Activated CD4-positive, alpha-beta T cell treated with anti-CD3 and anti-CD28 coated beads for 4 hours (primary cell): ENCODE measurements at regions not wholly inside any gene's neighbourhood (a gene's known extent, or its start where the extent isn't known, plus 50 kb on each side); places are given as distances from the start of the nearest gene placed in this dataset.

Source experiments
- DNase-seq, 2 donors: peaks; one replicate each; pipeline ENCODE4 v3.0.0-alpha.2; 2020

GRCh38 chr12:61357496-61357895, 902.7 kb upstream of the USP15 start:
- no peak for DNase-seq

GRCh38 chr12:61362037-61362436, 898.2 kb upstream of the USP15 start:
- DNase-seq = no peak

GRCh38 chr12:61365001-61365400, 895.2 kb upstream of the USP15 start:
- no peak for DNase-seq

GRCh38 chr12:61367281-61367785, 892.9 kb upstream of the USP15 start:
- DNase-seq = no peak

DNA sequence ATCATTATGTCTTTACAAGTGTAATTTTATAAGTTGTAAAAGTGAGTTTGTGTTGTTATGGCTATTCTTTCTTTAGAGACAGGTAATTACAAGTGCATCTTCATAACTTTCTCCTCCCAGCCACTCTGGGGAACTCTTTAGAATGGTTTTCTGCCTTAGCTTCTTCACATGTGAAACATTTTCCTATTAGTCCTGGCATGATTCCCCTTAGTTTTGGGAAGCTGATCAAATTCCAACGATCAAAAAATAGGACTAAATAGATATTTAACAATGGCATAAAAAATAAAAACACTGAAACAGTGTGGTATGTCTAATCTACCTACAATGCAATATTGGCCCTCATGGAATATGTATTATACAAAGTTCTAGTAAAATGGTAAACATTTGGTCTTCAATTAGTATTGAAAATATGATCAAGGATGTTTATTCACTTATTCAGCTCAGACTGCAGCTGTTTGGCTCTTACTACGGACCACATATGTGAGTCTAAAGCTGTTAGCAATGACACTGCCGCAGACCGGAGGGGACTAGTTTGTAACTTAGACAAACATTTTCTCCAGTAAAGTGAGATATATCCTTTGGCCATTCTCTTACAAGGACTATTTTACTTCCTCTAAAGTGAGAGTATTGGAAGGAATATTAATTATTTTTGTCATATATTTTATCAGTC, 890.8 kb upstream of the USP15 start:
- DNase-seq = no peak

DNA sequence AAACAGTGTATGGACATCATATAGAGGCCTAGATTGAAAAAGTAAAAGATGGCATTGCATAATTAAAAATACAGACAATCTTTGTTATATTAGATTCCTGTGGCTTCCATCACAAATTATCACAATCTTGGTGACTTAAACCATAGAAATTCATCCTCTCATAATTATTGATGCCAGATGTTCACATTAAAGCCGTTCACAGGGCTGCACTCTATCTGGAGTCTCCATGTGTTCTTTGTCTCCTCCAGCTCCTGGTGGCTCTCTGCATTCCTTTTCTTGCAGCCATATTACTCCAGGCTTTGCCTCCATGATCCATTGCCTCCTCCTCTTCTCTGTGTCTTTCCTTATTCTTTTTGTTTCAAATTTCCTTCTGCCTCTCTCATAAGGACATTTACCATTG, 875.7 kb upstream of the USP15 start:
- DNase-seq = no peak

GRCh38 chr12:61385771-61386170, 874.4 kb upstream of the USP15 start:
- DNase-seq = no peak

GRCh38 chr12:61397668-61398067, 862.5 kb upstream of the USP15 start:
- DNase-seq = no peak

DNA sequence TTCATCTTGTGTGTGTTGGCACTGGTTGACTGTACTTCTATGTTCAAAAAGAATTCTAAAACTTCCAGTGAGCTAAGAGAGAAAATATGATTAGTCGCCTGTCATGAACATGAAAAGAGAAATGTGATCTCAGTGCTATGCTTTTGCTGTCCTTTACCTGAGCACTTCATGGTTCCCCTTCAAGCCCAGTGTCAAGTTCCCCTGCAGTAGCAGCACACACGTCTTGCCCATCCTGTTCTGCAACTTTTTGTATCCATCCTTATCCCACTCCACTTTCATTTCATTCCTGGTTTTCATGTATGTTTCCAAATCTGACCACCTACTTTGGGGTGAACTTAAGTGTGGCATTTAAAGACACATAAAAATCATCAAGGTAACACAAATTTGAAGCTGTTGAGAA, 848.0 kb upstream of the USP15 start:
- DNase-seq = no peak

- DNase-seq = no peak
These were observed 845.7 kb upstream of the USP15 start for GRCh38 chr12:61414470-61414869.

DNA sequence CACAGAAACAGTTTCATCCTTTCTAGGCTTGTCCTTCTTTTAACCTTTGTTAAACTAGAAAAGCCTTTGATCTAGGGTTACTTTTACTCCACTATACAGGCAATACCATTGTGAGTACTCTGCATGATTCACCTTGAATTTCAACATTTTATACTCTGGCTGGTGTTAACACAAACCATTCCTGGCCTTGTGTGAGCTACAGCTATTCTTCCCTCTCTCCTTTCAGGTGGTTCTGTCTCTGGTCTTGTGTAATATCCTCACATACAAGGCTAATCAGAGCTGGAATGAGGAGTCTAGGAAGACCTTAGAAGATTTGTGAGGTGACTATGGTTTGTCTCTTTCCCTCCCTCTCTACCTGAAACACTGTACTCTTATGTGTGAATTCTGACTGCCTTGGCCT, 837.4 kb upstream of the USP15 start:
- DNase-seq = no peak

DNA sequence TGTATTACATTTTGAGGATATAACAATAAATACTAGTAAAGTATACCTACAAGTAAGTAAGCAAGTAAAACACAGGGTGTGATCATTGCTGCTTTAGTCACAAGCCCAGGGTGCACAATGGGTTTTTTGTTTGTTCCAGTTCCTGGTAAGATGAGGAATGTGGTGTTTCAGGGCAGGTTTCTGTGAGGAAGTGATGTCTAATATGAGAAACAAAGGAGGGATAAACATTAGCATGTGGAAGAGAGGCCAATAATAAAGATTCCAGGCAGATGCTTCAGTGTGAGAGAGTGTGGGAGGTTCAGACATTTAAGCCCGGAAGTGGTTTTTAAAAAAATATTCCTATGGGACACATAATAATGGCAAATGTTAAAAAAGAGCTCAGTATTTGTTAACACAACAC, 808.1 kb upstream of the USP15 start:
- no peak for DNase-seq

- DNase-seq = no peak
These were observed 772.5 kb upstream of the USP15 start for GRCh38 chr12:61487728-61488127.

DNA sequence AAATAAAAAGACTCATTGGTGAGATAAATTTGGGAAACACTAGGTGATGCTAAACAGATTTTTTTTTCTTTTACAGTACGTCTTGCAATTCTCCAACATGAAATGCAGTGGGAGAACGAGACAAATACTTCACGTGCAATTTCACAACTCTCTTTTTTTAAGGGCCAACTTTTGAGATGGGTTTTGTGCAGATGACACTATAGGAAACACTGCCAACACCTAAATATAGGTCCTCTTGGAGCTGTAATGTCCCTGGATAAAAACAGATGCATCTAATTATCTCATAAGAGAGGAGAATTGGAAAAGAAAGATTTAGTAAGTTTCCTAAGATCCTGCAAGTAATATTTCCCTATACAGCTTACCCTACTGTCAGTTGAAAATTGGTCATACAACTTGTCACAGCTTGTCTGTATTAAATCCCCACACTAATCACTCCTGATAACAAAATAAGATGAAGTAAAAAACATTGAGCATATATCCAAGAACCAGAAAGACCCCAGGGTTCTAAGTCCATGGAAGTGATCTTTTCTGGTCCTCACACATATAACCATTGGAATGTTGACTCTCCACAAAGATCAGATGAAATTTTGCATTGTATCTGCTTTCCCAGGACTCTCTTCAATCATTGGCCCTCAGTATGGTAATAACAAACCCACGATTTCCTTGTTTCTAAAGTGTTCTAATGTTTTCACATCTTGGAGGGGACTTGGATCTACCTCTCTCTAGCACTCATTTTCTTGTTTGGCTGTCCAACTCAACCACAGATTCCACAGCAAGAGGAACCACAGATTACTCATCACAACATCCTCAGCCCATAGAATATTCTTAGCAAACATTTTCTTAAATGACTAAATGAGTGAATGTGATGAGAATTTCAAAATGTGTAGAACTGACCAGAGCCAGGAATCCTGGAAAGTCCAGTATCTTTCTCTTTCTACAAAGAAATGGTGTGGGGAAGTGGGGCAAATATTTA, 769.4 kb upstream of the USP15 start:
- DNase-seq = no peak

DNA sequence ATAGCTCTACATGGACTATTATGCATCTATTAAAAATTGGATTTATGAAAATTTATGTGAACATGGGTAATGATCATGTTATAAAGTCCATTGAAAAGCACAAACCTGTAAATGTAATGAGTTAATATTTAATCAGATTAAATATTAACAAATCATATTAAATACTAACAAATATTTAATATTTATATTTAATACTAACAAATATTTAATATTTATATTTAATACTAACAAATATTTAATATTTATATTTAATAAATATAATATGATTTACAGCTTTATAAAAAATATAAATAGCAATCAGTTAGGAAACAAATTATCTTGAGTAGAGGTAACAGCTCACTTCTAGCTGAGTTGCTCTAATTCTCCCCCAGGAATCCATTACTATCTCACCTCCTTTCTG, 758.0 kb upstream of the USP15 start:
- no peak for DNase-seq

GRCh38 chr12:61504396-61505080, 755.7 kb upstream of the USP15 start:
- no peak for DNase-seq

DNA sequence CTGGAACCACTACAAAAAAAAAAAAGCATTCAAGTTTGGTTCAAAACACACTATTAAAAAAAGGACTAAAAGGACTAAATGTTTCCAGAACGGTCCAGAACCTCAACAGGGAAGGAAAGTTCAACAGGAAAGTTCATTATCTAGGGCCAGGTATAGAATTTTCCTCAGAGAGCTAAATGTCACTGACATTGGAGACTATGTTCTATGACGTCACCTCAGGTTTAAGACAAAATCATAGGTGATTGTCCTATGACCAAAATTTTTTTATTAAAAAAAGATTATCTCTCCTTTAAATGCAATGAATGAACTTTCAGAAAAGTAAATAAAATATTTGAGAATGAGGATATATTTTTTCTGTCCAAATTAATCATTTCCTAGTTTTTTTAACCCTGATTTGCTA, 746.7 kb upstream of the USP15 start:
- DNase-seq = no peak

DNA sequence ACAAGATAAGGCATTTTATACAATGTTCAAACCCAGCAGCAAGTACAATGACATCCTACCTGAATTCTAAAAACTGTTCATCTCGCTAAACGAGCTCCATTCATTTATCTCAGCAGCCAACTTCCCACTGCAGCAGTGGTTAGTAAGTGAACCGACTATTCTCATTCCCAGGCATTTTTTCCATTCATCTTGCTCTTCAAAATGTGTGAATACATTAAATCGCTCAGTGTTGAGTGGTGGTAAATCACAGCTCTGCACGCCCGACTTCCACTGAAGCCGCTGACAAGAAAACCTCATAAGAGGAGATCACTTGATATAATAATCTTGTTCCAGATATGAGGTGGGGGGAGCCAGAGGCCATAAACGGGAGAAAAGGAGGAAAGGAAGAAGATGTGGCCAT, 746.2 kb upstream of the USP15 start:
- DNase-seq = no peak

GRCh38 chr12:61521258-61521657, 738.9 kb upstream of the USP15 start:
- DNase-seq = no peak

GRCh38 chr12:61523276-61523992, 736.8 kb upstream of the USP15 start:
- no peak for DNase-seq

GRCh38 chr12:61524851-61525250, 735.4 kb upstream of the USP15 start:
- no peak for DNase-seq

DNA sequence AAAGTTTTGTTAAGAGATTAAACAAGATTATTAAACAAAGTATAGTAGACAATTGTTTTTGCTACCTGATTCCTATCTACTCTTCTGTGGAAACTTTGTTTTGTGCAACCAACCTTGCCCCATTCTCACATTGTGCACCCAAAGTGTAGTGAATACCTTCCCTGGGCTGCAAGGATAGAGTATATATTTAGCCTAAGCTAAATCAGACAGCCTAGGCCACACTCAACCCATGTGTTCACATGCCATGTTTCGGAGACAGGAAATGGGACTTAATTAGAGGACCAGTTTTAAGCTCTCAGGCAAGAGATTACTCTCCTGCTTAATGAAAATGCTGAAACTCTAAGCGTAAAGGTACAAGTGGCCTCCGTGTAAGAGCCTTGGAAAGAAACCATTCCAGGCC, 734.9 kb upstream of the USP15 start:
- no peak for DNase-seq

GRCh38 chr12:61530456-61530855, 729.7 kb upstream of the USP15 start:
- DNase-seq = no peak
